CD4-positive, alpha-beta memory T cell (primary cell): ENCODE measurements at regions not wholly inside any gene's neighbourhood (a gene's known extent, or its start where the extent isn't known, plus 50 kb on each side); places are given as distances from the start of the nearest gene placed in this dataset.

ENCODE experiments used
- CTCF ChIA-PET: fragments of 350-600 bp; sonication (Branson Sonifier 250); formaldehyde crosslinking; loops from one replicate; lab custom pipeline; 2021; ENCODE audit warnings: inconsistent platforms; ENCODE audit not compliant: partially characterized antibody; lab: Charles Lee
- POLR2A ChIA-PET: fragments of 350-600 bp; sonication (Branson Sonifier 250); formaldehyde crosslinking; loops from one replicate; lab custom pipeline; 2021; ENCODE audit not compliant: partially characterized antibody; lab: Charles Lee
- DNase-seq, 5 donors: peaks; one replicate each; pipeline versions ENCODE4 v3.0.0 to v3.0.0-alpha.2; 2020 to 2022; ENCODE audit warnings: mixed read lengths in 1 of 5
- H3K27ac ChIP-seq: one replicate; pipeline ENCODE4 v1.7.0; 2013; ENCODE audit warnings: low read depth, low read length
- H3K27me3 ChIP-seq: 2 replicates; pipeline ENCODE4 v1.7.0; 2013; ENCODE audit warnings: mild to moderate bottlenecking, low read length, moderate library complexity; ENCODE audit not compliant: insufficient read depth
- H3K36me3 ChIP-seq: 2 replicates; pipeline ENCODE4 v1.7.0; 2013; ENCODE audit warnings: mild to moderate bottlenecking, low read length, moderate library complexity; ENCODE audit not compliant: insufficient read depth
- H3K4me1 ChIP-seq: 2 replicates; pipeline ENCODE4 v1.7.0; 2013; ENCODE audit warnings: mild to moderate bottlenecking, low read length, moderate library complexity; ENCODE audit not compliant: insufficient read depth
- H3K4me3 ChIP-seq, 2 donors: one replicate each; pipeline ENCODE4 v1.7.0; 2013; ENCODE audit warnings: low read length in 2 of 2, mild to moderate bottlenecking in 1 of 2
- H3K9me3 ChIP-seq, 2 donors: one replicate each; pipeline ENCODE4 v1.7.0; 2013; ENCODE audit warnings: low read length in 2 of 2, control low read depth in 1 of 2; ENCODE audit not compliant: control insufficient read depth in 1 of 2
- H3K27ac Mint-ChIP-seq, 7 donors: one replicate each; pipeline ENCODE4 v1.8.0; 2020 to 2021; ENCODE audit warnings: mixed read lengths in 7 of 7, mild to moderate bottlenecking in 6 of 7, inconsistent platforms in 3 of 7, moderate library complexity in 3 of 7
- H3K27me3 Mint-ChIP-seq, 2 donors: one replicate each; pipeline ENCODE4 v1.8.0; 2020 to 2021; ENCODE audit warnings: mixed read lengths in 2 of 2
- H3K36me3 Mint-ChIP-seq, 2 donors: one replicate each; pipeline ENCODE4 v1.8.0; 2020 to 2021; ENCODE audit warnings: mixed read lengths in 2 of 2, inconsistent platforms in 1 of 2, mild to moderate bottlenecking in 1 of 2
- H3K4me1 Mint-ChIP-seq, 4 donors: one replicate each; pipeline ENCODE4 v1.8.0; 2020 to 2021; ENCODE audit warnings: mixed read lengths in 4 of 4, mild to moderate bottlenecking in 1 of 4
- H3K4me3 Mint-ChIP-seq, 8 donors: one replicate each; pipeline ENCODE4 v1.8.0; 2020 to 2021; ENCODE audit warnings: mixed read lengths in 8 of 8, mild to moderate bottlenecking in 7 of 8, moderate library complexity in 6 of 8, inconsistent platforms in 3 of 8
- H3K9me3 Mint-ChIP-seq, 8 donors: one replicate each; pipeline ENCODE4 v1.8.0; 2020 to 2021; ENCODE audit warnings: mixed read lengths in 8 of 8, mild to moderate bottlenecking in 5 of 8, inconsistent platforms in 3 of 8, moderate library complexity in 1 of 8
- intact Hi-C: fragments of 100-400 bp; cut with micrococcal nuclease; formaldehyde crosslinking; loops from one replicate; pipeline ENCODE4 v1.15.1; 2023

- H3K4me1 ChIP-seq, result no peaks in the 10 kb centered on the region
- H3K4me1 Mint-ChIP-seq, result no peaks in the 10 kb centered on the region
- H3K27ac ChIP-seq, result no peak overlapping the region
- peaks cover 0 to 2% (median 0%) of the 10 kb centered on the region in 8 donors for H3K9me3 Mint-ChIP-seq
- H3K4me3 Mint-ChIP-seq, result no peak overlapping the region
- H3K9me3 ChIP-seq, result no peaks in the 10 kb centered on the region
- peaks cover 6% of the 10 kb centered on the region for H3K27me3 ChIP-seq
- H3K27me3 Mint-ChIP-seq, result peaks cover 7 to 13% of the 10 kb centered on the region in 2 donors
- no peaks in the 10 kb centered on the region for H3K36me3 Mint-ChIP-seq
- no peaks in the 10 kb centered on the region for H3K36me3 ChIP-seq
- H3K4me3 ChIP-seq, result no peak overlapping the region
- no peak overlapping the region for H3K27ac Mint-ChIP-seq
- DNase-seq, result no peak
- intact Hi-C loops, result no loop called here
- POLR2A ChIA-PET, result no interaction called here
- CTCF ChIA-PET, result no interaction called here
Measured at GRCh38 chr1:4494558-4494957, 159.9 kb upstream of the AJAP1 start.

- Histone ChIP-seq H3K9me3 (no peaks in the 10 kb centered on the region), H3K27ac (no peak overlapping the region), H3K36me3 (no peaks in the 10 kb centered on the region), H3K27me3 (peaks cover 6% of the 10 kb centered on the region), H3K4me1 (no peaks in the 10 kb centered on the region), H3K4me3 (no peak overlapping the region)
- CTCF ChIA-PET, result no interaction called here
- no peak overlapping the region for H3K4me3 Mint-ChIP-seq
- no peak for DNase-seq
- H3K27ac Mint-ChIP-seq, result no peak overlapping the region
- H3K36me3 Mint-ChIP-seq, result no peaks in the 10 kb centered on the region
- POLR2A ChIA-PET, result no interaction called here
- peaks cover 0 to 2% (median 0%) of the 10 kb centered on the region in 8 donors for H3K9me3 Mint-ChIP-seq
- H3K4me1 Mint-ChIP-seq, result no peaks in the 10 kb centered on the region
- peaks cover 8 to 15% of the 10 kb centered on the region in 2 donors for H3K27me3 Mint-ChIP-seq
- intact Hi-C loops, result no loop called here
Measured at GRCh38 chr1:4495809-4496208, 158.6 kb upstream of the AJAP1 start.

GRCh38 chr1:4500441-4500840 is 154.0 kb upstream of the AJAP1 start:
- no peak overlapping the region for H3K27ac ChIP-seq
- POLR2A ChIA-PET, result no interaction called here

GRCh38 chr1:4506591-4506990 is 147.8 kb upstream of the AJAP1 start:
- no peaks in the 10 kb centered on the region for H3K4me1 ChIP-seq
- H3K4me3 Mint-ChIP-seq, result no peak overlapping the region
- H3K27ac Mint-ChIP-seq, result no peak overlapping the region
- intact Hi-C loops, result no loop called here
- no peaks in the 10 kb centered on the region for H3K27me3 ChIP-seq
- DNase-seq, result no peak
- peaks cover 10 to 16% of the 10 kb centered on the region in 2 donors for H3K27me3 Mint-ChIP-seq
- CTCF ChIA-PET, result no interaction called here
- no peak overlapping the region for H3K27ac ChIP-seq
- POLR2A ChIA-PET, result no interaction called here
- no peaks in the 10 kb centered on the region for H3K9me3 ChIP-seq
- H3K36me3 ChIP-seq, result no peaks in the 10 kb centered on the region
- H3K36me3 Mint-ChIP-seq, result no peaks in the 10 kb centered on the region
- H3K9me3 Mint-ChIP-seq, result no peaks in the 10 kb centered on the region
- H3K4me1 Mint-ChIP-seq, result no peaks in the 10 kb centered on the region
- no peak overlapping the region for H3K4me3 ChIP-seq

More at GRCh38 chr1:4500441-4500840, 154.0 kb upstream of the AJAP1 start:
- no peaks in the 10 kb centered on the region for H3K4me1 Mint-ChIP-seq
- no peaks in the 10 kb centered on the region for H3K36me3 Mint-ChIP-seq
- H3K27me3 Mint-ChIP-seq, result peaks cover 11 to 14% of the 10 kb centered on the region in 2 donors
- intact Hi-C loops, result no loop called here
- CTCF ChIA-PET, result no interaction called here
- Histone ChIP-seq H3K9me3 (no peaks in the 10 kb centered on the region), H3K27me3 (no peaks in the 10 kb centered on the region), H3K36me3 (no peaks in the 10 kb centered on the region), H3K4me1 (no peaks in the 10 kb centered on the region), H3K4me3 (no peak overlapping the region)
- H3K9me3 Mint-ChIP-seq, result no peaks in the 10 kb centered on the region
- H3K4me3 Mint-ChIP-seq, result no peak overlapping the region
- no peak for DNase-seq
- H3K27ac Mint-ChIP-seq, result no peak overlapping the region

DNA sequence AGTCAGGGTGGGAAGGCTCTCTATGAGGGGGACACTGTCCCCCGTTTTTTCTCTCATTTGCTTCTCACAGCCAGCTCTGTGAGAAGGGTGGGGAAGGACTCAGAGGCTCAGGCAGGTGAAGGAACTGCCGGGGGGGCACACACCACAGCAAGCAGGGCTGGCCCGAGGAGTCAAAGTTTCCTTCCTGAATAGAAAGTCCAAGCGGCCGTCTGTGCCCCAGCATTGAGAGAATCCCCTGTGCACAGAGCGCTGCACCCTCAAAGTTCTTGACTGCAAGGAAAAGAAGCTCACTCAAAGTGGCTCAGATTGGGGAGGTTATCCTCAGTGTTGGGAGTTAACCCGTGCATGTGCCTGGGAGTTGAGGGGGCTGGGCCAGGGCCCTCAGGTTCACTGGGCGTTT is 145.2 kb upstream of the AJAP1 start:
- ChIA-PET CTCF (no interaction called here), POLR2A (no interaction called here)
- Histone ChIP-seq H3K4me1 (no peaks in the 10 kb centered on the region), H3K4me3 (no peak overlapping the region), H3K36me3 (no peaks in the 10 kb centered on the region), H3K27ac (no peak overlapping the region), H3K27me3 (no peaks in the 10 kb centered on the region), H3K9me3 (no peaks in the 10 kb centered on the region)
- H3K27me3 Mint-ChIP-seq, result peaks cover 5 to 17% of the 10 kb centered on the region in 2 donors
- DNase-seq, result no peak
- H3K4me3 Mint-ChIP-seq, result no peak overlapping the region
- intact Hi-C loops, result no loop called here
- no peaks in the 10 kb centered on the region for H3K9me3 Mint-ChIP-seq
- no peaks in the 10 kb centered on the region for H3K36me3 Mint-ChIP-seq
- no peak overlapping the region for H3K27ac Mint-ChIP-seq
- no peaks in the 10 kb centered on the region for H3K4me1 Mint-ChIP-seq

DNA sequence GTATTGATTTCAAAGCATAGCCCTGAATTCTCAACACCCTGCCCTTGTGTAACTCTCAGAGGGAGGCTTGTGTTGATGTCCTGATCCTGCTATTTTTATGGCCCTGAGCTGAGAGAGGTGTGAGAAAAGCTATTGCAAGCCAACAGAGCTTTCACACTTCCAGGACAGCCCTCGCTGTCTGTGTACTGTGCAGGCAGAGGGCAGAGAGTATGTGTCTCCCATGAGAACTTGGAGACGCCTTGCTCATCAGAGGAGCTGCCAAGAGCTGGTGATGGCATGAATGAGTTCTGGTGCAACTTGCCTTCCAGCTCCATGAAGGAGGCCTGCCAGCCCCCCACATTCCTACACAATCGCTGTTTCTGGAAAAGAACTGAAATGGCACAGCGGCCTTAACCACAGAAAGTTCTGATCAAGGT is 144.1 kb upstream of the AJAP1 start:
- Histone ChIP-seq H3K9me3 (no peaks in the 10 kb centered on the region), H3K27me3 (no peaks in the 10 kb centered on the region), H3K4me3 (no peak overlapping the region), H3K36me3 (no peaks in the 10 kb centered on the region), H3K27ac (no peak overlapping the region), H3K4me1 (no peaks in the 10 kb centered on the region)
- H3K27me3 Mint-ChIP-seq, result peaks cover 8 to 21% of the 10 kb centered on the region in 2 donors
- ChIA-PET CTCF (no interaction called here), POLR2A (no interaction called here)
- no peak overlapping the region for H3K27ac Mint-ChIP-seq
- H3K4me1 Mint-ChIP-seq, result no peaks in the 10 kb centered on the region
- H3K4me3 Mint-ChIP-seq, result no peak overlapping the region
- no peaks in the 10 kb centered on the region for H3K36me3 Mint-ChIP-seq
- H3K9me3 Mint-ChIP-seq, result no peaks in the 10 kb centered on the region
- intact Hi-C loops, result no loop called here
- no peak for DNase-seq

DNA sequence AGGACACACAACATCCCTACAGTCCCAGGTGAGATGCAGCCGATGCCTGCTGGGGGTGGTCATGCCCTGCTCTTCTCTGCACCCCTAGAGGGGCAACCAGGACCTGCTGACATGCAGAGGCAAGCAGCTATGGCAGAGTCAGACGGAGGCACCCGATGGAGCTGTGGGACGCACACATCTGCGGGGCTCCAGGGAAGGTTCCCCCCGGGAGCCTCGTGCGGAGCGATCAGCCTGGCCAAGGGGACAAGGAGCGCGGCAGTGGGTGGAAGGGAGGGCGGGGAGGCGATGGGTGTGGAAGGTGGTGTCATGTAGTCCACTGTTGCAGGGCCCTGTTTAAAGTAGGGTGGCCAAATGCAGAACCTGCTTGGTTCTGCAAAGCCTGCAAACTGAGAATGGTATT is 143.0 kb upstream of the AJAP1 start:
- ChIA-PET CTCF (no interaction called here), POLR2A (no interaction called here)
- Histone ChIP-seq H3K36me3 (no peaks in the 10 kb centered on the region), H3K4me1 (no peaks in the 10 kb centered on the region), H3K27ac (no peak overlapping the region), H3K27me3 (no peaks in the 10 kb centered on the region), H3K4me3 (no peak overlapping the region), H3K9me3 (no peaks in the 10 kb centered on the region)
- no peak overlapping the region for H3K4me3 Mint-ChIP-seq
- no peaks in the 10 kb centered on the region for H3K36me3 Mint-ChIP-seq
- no peak for DNase-seq
- no peaks in the 10 kb centered on the region for H3K4me1 Mint-ChIP-seq
- H3K27ac Mint-ChIP-seq, result no peak overlapping the region
- H3K27me3 Mint-ChIP-seq, result peaks cover 10 to 21% of the 10 kb centered on the region in 2 donors
- intact Hi-C loops, result no loop called here
- H3K9me3 Mint-ChIP-seq, result no peaks in the 10 kb centered on the region

- H3K9me3 ChIP-seq, result no peaks in the 10 kb centered on the region
- ChIA-PET CTCF (interaction anchor here (1.8 kb wide), 1 partner anchor 10 kb away, joined by 7 read pairs; no protein-coding TSS in a partner anchor), POLR2A (no interaction called here)
- no peak overlapping the region for H3K27ac Mint-ChIP-seq
- H3K4me1 ChIP-seq, result no peaks in the 10 kb centered on the region
- H3K4me3 ChIP-seq, result no peak overlapping the region
- H3K9me3 Mint-ChIP-seq, result no peaks in the 10 kb centered on the region
- no peaks in the 10 kb centered on the region for H3K36me3 ChIP-seq
- H3K27me3 ChIP-seq, result no peaks in the 10 kb centered on the region
- H3K36me3 Mint-ChIP-seq, result no peaks in the 10 kb centered on the region
- peaks cover 10 to 21% of the 10 kb centered on the region in 2 donors for H3K27me3 Mint-ChIP-seq
- H3K4me1 Mint-ChIP-seq, result no peaks in the 10 kb centered on the region
- no peak overlapping the region for H3K4me3 Mint-ChIP-seq
- intact Hi-C loops, result no loop called here
- DNase-seq, result no peak
- no peak overlapping the region for H3K27ac ChIP-seq
Measured at GRCh38 chr1:4512636-4513035, 141.8 kb upstream of the AJAP1 start.
